ENCODE measurements at regions not wholly inside any gene's neighbourhood (a gene's known extent, or its start where the extent isn't known, plus 50 kb on each side); places are given as distances from the start of the nearest gene placed in this dataset.

GRCh38 chr3:116940719-116941118 lies 231.1 kb downstream of the TUSC7 start:
- ATAC-seq = no peak
- in situ Hi-C loops (cut with MboI; ENCODE audit: low sequenced_read_pairs in 4 of 4) = no loop called here

GRCh38 chr3:116946376-116946775 lies 236.8 kb downstream of the TUSC7 start:
- in situ Hi-C loops (cut with MboI; ENCODE audit: low sequenced_read_pairs in 4 of 4) = no loop called here

More at GRCh38 chr3:116940719-116941118, 231.1 kb downstream of the TUSC7 start:
- Histone ChIP-seq H3K9me3 (no peaks in the 10 kb centered on the region), H3K4me1 (no peaks in the 10 kb centered on the region), H3K4me3 (no peak overlapping the region), H3K27ac (no peak overlapping the region), H3K27me3 (no peaks in the 10 kb centered on the region), H3K36me3 (no peaks in the 10 kb centered on the region)
- no peak for TF ChIP-seq CTCF (IDR thresholded peaks at IDR 0.05 in 4 of 5, conservative IDR thresholded peaks at IDR 0.05 in 1 of 5)
- TF ChIP-seq POLR2A (IDR thresholded peaks at IDR 0.05) = no peak
- intact Hi-C loops (cut with DNase I; ENCODE audit: low total_unique reads) = no loop called here
- DNase-seq = no peak

GRCh38 chr3:116947148-116947547 lies 237.6 kb downstream of the TUSC7 start:
- no peaks in the 10 kb centered on the region for H3K27me3 ChIP-seq
- no peak for ATAC-seq
- no peak overlapping the region for H3K4me3 ChIP-seq
- DNase-seq = no peak
- no peak overlapping the region for H3K27ac ChIP-seq
- TF ChIP-seq CTCF (IDR thresholded peaks at IDR 0.05 in 4 of 5, conservative IDR thresholded peaks at IDR 0.05 in 1 of 5) = no peak
- no peak for TF ChIP-seq POLR2A (IDR thresholded peaks at IDR 0.05)
- H3K9me3 ChIP-seq = no peaks in the 10 kb centered on the region
- intact Hi-C loops (cut with DNase I; ENCODE audit: low total_unique reads) (no loop called here), in situ Hi-C loops (cut with MboI; ENCODE audit: low sequenced_read_pairs in 4 of 4) (no loop called here)
- no peaks in the 10 kb centered on the region for H3K4me1 ChIP-seq
- no peaks in the 10 kb centered on the region for H3K36me3 ChIP-seq

More at GRCh38 chr3:116946376-116946775, 236.8 kb downstream of the TUSC7 start:
- Histone ChIP-seq H3K27me3 (no peaks in the 10 kb centered on the region), H3K36me3 (no peaks in the 10 kb centered on the region), H3K9me3 (no peaks in the 10 kb centered on the region), H3K4me3 (no peak overlapping the region), H3K4me1 (no peaks in the 10 kb centered on the region), H3K27ac (no peak overlapping the region)
- TF ChIP-seq CTCF (IDR thresholded peaks at IDR 0.05 in 4 of 5, conservative IDR thresholded peaks at IDR 0.05 in 1 of 5) (no peak), POLR2A (IDR thresholded peaks at IDR 0.05) (no peak)
- ATAC-seq = no peak
- DNase-seq = no peak
- intact Hi-C loops (cut with DNase I; ENCODE audit: low total_unique reads) = no loop called here

- Histone ChIP-seq H3K27ac (no peak overlapping the region), H3K4me3 (no peak overlapping the region), H3K9me3 (no peaks in the 10 kb centered on the region), H3K27me3 (no peaks in the 10 kb centered on the region), H3K4me1 (no peaks in the 10 kb centered on the region), H3K36me3 (no peaks in the 10 kb centered on the region)
- no peak for DNase-seq
- intact Hi-C loops (cut with DNase I; ENCODE audit: low total_unique reads) (no loop called here), in situ Hi-C loops (cut with MboI; ENCODE audit: low sequenced_read_pairs in 4 of 4) (no loop called here)
- no peak for ATAC-seq
- TF ChIP-seq POLR2A (IDR thresholded peaks at IDR 0.05) (no peak), CTCF (IDR thresholded peaks at IDR 0.05 in 4 of 5, conservative IDR thresholded peaks at IDR 0.05 in 1 of 5) (no peak)
Measured at GRCh38 chr3:116947809-116948208, 238.2 kb downstream of the TUSC7 start.

Measured in gastrocnemius medialis (tissue), 4 donors.